GM13977 (cell line): ENCODE measurements at regions not wholly inside any gene's neighbourhood (a gene's known extent, or its start where the extent isn't known, plus 50 kb on each side); places are given as distances from the start of the nearest gene placed in this dataset.

Source experiments
- DNase-seq: peaks from one replicate; pipeline ENCODE4 v3.0.0; 2012; ENCODE audit warnings: low spot score
- CTCF ChIP-seq: IDR thresholded peaks from 2 replicates; pipeline ENCODE4 v1.5.1; 2012; ENCODE audit warnings: mild to moderate bottlenecking, control low read depth; ENCODE audit not compliant: insufficient read depth; ENCODE audit errors: extremely low read depth, missing control alignments
- in situ Hi-C: fragments of 300-500 bp; cut with MboI; formaldehyde crosslinking; loops from one replicate; pipeline ENCODE4 v1.12.0; 2022; ENCODE audit warnings: low sequenced_read_pairs, low pct_unique_long_range_greater_than_20kb, mixed read lengths, inconsistent platforms; ENCODE audit not compliant: unreplicated experiment

DNA sequence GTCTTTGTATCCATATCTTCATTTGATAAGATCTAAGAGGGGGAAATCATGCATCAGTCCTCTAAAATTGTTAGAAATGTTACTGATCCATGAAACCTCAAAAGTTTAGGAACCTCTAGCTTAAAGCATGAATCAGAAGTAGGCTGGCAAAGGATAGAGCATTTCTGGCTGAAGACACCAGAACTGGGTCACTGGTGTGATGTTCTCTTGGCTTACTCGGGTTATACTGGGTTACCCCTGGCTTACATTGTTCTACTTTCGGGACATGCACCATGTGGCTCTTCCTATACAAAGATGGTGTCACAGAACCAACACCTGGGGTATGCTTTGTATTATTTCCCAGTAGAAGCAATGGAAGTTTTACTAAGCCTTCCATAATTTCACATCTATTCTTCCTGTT, 83.2 kb upstream of the TNP1 start:
- no peak for TF ChIP-seq CTCF
- in situ Hi-C loops: no loop called here
- no peak for DNase-seq

DNA sequence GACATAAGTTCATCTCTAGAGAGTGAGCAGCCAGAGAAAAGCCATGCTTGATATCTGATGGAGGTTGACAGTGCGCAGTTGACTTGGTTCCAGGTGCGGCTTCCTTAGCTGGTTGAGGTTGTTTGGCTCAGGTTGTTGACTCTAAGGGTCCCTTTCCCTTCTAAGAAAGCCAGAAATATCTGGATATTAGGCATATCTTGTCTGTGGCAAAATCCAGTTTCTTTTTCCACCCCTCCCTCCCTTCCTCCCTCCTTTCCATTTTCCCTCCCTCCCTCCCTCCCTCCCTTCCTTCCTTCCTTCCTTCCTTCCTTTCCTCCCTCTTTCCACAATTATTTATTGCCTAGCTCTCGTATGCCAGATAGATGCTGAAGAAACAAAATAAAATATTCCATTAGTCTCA, 82.6 kb upstream of the TNP1 start:
- no peak for TF ChIP-seq CTCF
- in situ Hi-C loops: no loop called here
- no peak for DNase-seq

DNA sequence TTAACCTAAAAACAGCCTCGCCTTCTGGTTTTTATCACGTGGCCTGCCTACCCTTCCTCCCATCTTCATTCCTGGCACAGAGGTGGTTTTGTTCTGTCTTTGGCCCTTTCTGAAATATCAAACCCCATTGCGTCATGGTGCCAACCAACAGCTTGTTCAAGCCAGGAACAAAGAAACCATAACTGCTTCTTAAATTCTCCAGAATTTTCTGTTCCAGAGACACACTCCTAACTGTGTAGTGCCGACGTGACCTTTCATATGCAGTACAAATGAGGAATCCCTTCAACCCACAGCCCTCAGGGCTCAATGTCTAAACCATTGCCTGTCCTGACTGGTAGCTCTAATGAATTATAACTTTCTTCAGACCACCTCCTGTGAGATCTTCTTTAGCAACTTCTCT, 82.2 kb upstream of the TNP1 start:
- no peak for TF ChIP-seq CTCF
- DNase-seq: no peak
- in situ Hi-C loops: no loop called here

DNA sequence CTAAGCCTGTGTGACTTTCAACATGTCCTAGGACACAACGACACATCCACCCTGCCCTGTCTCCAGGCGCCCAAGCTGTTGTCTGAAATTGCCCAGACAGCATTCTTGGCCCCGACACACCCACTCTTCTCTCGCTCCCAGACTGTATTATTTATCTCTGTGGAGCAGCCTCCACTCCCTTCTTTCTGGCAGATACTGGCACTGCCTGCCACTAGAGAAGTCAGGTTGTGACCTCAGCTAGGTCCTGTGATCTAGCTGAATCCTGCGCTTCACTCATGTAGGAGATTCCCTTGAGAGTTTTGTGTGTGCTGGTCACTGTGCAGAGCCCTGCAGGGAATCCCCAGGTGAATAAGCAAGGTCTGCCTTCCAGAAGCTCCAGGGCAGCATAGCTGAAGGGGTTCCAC, 77.1 kb upstream of the TNP1 start:
- no peak for DNase-seq
- in situ Hi-C loops: no loop called here
- no peak for TF ChIP-seq CTCF

- in situ Hi-C loops: no loop called here
- no peak for DNase-seq
- TF ChIP-seq CTCF: no peak
Observed at GRCh38 chr2:216934623-216935022, 74.8 kb upstream of the TNP1 start.

DNA sequence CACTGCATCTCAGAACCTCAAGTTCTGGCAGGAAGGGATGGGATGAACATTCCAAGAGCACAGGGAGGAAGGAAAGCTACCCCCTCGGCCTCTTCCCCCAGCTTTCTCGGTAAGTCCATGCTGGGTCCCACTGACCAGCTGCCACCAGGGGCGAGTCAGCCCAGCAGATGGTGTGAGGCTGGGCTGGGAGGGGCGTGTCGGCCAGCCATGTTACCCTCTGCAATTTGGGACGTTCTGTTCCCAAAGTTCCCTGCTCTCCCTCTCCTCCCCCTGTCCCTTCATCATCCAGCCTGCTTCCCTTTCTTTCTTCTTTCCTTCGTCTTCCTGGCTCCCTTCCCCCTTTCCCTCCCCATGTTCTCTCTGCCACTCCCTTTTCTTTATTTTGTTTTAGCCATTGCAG, 74.3 kb upstream of the TNP1 start:
- in situ Hi-C loops: no loop called here
- TF ChIP-seq CTCF: no peak
- DNase-seq: no peak
